Stomach (tissue), 8 donors: ENCODE measurements at regions not wholly inside any gene's neighbourhood (a gene's known extent, or its start where the extent isn't known, plus 50 kb on each side); places are given as distances from the start of the nearest gene placed in this dataset.

Experiments used
- DNase-seq, 2 donors: peaks; one replicate each; pipeline versions ENCODE4 v3.0.0 to v3.0.0-alpha.2; 2013 to 2019
- H3K27ac ChIP-seq, 5 donors: fragments of 200-600 bp in 4 of 5; sonication (generic) in 4 of 5; one replicate each; pipeline ENCODE4 v1.5.1; 2013 to 2019; ENCODE audit warnings: mild to moderate bottlenecking in 1 of 5, moderate library complexity in 1 of 5
- H3K27me3 ChIP-seq, 3 donors: fragments of 200-600 bp; sonication (generic); one replicate each; pipeline ENCODE4 v1.5.1; 2017 to 2019; ENCODE audit warnings: mixed run types in 1 of 3
- H3K36me3 ChIP-seq, 4 donors: fragments of 200-600 bp; sonication (generic); 1 replicate in 3 of 4; 2 replicates in 1 of 4; pipeline ENCODE4 v1.5.1; 2016 to 2019
- H3K4me1 ChIP-seq, 4 donors: fragments of 200-600 bp; sonication (generic); one replicate each; pipeline ENCODE4 v1.5.1; 2016 to 2019
- H3K4me3 ChIP-seq, 4 donors: fragments of 200-600 bp; sonication (generic) in 3 of 4; one replicate each; pipeline ENCODE4 v1.5.1; 2016 to 2019; ENCODE audit warnings: mild to moderate bottlenecking in 1 of 4
- H3K9me3 ChIP-seq, 4 donors: fragments of 200-600 bp; sonication (generic); one replicate each; pipeline ENCODE4 v1.5.1; 2016 to 2019
- EP300 ChIP-seq: sonication (generic); formaldehyde crosslinking; IDR thresholded peaks from one replicate; pipeline ENCODE4 v1.6.1; 2017; ENCODE audit warnings: antibody characterized with exemption
- POLR2A ChIP-seq, 4 donors: fragments of 450-650 bp; IDR thresholded peaks; one replicate each; pipeline ENCODE4 v1.6.1; 2016; ENCODE audit warnings: antibody characterized with exemption in 4 of 4, control low read depth in 2 of 4, mild to moderate bottlenecking in 1 of 4, moderate library complexity in 1 of 4
- POLR2AphosphoS5 ChIP-seq, 3 donors: sonication (generic); formaldehyde crosslinking; IDR thresholded peaks; one replicate each; pipeline ENCODE4 v1.6.1; 2016; ENCODE audit warnings: antibody characterized with exemption in 3 of 3
- WGBS, 5 donors: extraction: QIAGEN DNeasy Blood & Tissue Kit in 3 of 5; methylation state at CpG; one replicate each; pipeline versions ENCODE4 v1.1.5 to v1.1.7; 2013 to 2018; 5-methylcytosine and 5-hydroxymethylcytosine counted together
- intact Hi-C: fragments of 100-400 bp; cut with DNase I; formaldehyde crosslinking; loops from one replicate; pipeline ENCODE4 v1.15.1; 2023; ENCODE audit warnings: low total_unique reads
- TF ChIP-seq, protein P1 (sequence below), 7 experiments: fragments of 450-650 bp in 4 of 7; fragments of 200-600 bp in 3 of 7; sonication (generic) in 3 of 7; IDR thresholded peaks; one replicate each; pipeline ENCODE4 v1.5.1; 2016 to 2019; ENCODE audit warnings: antibody characterized with exemption in 7 of 7, control low read depth in 2 of 7, mild to moderate bottlenecking in 1 of 7
- donor health status: healthy with polysubstance abuse.
- donor health status: Bipolar disorder and iron deficiency.
- donor health status: healthy.

DNA sequence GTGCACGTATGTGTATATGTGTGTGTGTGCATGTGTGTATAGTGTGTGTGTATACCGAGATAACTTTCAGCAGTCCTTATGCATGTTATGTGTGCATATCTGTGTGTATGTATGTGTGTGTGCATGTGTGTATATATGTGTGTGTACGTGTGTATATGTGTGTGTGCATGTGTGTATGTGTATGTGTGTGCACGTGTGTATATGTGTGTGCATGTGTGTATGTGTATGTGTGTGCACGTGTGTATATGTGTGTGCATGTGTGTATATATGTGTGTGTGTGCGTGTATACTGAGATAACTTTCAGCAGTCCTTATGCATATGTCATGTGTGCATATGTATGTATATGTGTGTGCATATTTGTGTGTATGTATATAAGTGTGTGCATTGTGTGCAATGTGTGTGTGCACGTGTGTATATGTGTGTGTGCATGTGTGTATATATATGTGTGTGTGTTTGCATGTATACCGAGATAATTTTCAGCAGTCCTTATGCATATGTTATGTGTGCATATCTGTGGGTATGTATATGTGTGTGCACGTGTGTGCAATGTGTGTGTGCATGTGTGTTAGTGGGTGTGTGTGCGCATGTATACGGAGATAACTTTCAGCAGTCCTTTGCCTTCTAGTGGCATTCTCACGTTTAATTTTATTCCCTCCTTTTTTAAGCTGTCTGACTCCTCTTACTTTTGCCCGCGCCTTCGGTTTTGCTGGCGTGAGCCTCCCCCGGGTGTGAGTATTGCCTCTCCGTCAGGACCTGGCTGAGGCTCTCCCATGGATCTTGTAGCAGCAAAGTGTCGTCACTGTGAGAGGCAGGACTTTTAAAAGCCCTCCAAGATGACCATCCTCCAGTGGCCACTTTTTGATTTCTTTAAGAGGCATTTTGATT is 99.6 kb upstream of the SHOX start:
- no peak for DNase-seq
- Histone ChIP-seq H3K4me1 (no peaks in the 10 kb centered on the region), H3K27me3 (peaks cover 0 to 10% (median 0%) of the 10 kb centered on the region in 3 donors), H3K4me3 (no peak overlapping the region), H3K27ac (no peak overlapping the region), H3K9me3 (peaks cover 0 to 13% (median 0%) of the 10 kb centered on the region in 4 donors), H3K36me3 (no peaks in the 10 kb centered on the region)
- 59 to 65% (median 59%) methylated on average over 19 of the region's 19 CpGs for WGBS, 5 donors
- intact Hi-C loops, result no loop called here
- TF ChIP-seq POLR2A (IDR thresholded peaks at IDR 0.05), result no peak
- TF ChIP-seq, protein P1, sequence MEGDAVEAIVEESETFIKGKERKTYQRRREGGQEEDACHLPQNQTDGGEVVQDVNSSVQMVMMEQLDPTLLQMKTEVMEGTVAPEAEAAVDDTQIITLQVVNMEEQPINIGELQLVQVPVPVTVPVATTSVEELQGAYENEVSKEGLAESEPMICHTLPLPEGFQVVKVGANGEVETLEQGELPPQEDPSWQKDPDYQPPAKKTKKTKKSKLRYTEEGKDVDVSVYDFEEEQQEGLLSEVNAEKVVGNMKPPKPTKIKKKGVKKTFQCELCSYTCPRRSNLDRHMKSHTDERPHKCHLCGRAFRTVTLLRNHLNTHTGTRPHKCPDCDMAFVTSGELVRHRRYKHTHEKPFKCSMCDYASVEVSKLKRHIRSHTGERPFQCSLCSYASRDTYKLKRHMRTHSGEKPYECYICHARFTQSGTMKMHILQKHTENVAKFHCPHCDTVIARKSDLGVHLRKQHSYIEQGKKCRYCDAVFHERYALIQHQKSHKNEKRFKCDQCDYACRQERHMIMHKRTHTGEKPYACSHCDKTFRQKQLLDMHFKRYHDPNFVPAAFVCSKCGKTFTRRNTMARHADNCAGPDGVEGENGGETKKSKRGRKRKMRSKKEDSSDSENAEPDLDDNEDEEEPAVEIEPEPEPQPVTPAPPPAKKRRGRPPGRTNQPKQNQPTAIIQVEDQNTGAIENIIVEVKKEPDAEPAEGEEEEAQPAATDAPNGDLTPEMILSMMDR (IDR thresholded peaks at IDR 0.05), result no peak
- no peak for TF ChIP-seq EP300
- TF ChIP-seq POLR2AphosphoS5 (IDR thresholded peaks at IDR 0.05), result no peak

DNA sequence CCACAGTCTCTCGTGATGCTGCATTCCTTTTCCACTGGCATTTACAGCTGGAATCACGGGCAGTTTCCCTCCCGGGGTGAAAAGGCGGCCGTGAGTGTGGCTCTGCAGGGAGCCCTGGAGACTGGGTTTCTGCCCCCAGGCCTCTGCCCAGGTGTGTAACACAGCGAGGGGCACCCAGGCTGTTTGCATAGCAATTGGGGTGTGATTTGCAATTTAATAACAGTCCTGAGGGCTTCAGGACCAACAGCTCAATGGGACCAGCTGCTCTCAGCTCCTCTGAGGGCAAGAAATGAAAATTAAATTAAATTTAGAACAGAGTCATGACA is 99.0 kb upstream of the SHOX start:
- Histone ChIP-seq H3K4me3 (no peak overlapping the region), H3K27me3 (peaks cover 0 to 4% (median 0%) of the 10 kb centered on the region in 3 donors), H3K27ac (no peak overlapping the region), H3K36me3 (no peaks in the 10 kb centered on the region), H3K9me3 (peaks cover 0 to 13% (median 0%) of the 10 kb centered on the region in 4 donors), H3K4me1 (no peaks in the 10 kb centered on the region)
- no peak for DNase-seq
- intact Hi-C loops, result no loop called here
- WGBS, 5 donors, result 9 to 13% (median 11%) methylated on average over 6 of the region's 6 CpGs
- TF ChIP-seq, protein P1 (IDR thresholded peaks at IDR 0.05), result no peak
- no peak for TF ChIP-seq POLR2AphosphoS5 (IDR thresholded peaks at IDR 0.05)
- no peak for TF ChIP-seq EP300
- no peak for TF ChIP-seq POLR2A (IDR thresholded peaks at IDR 0.05)

DNA sequence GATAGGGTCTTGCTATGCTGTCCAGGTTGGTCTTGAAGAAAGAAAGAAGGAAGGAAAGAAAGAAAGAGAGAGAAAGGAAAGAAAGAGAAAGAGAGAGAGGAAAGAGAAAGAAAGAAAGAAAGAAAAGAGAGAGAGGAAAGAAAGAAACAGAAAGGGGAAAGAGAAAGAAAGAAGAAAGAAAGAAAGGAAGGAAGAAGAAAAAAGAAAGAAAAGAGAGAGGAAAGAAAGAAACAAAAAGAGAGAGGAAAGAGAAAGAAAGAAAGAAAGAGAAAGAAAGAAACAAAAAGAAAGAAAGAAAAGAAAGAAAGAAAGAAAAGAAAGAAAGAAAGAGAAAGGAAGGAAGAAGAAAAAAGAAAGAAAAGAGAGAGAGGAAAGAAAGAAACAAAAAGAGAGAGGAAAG is 95.8 kb upstream of the SHOX start:
- DNase-seq, result no peak
- H3K4me1 ChIP-seq, result no peaks in the 10 kb centered on the region
- no peak overlapping the region for H3K27ac ChIP-seq
- H3K36me3 ChIP-seq, result no peaks in the 10 kb centered on the region
- no peaks in the 10 kb centered on the region for H3K27me3 ChIP-seq
- no peak for TF ChIP-seq EP300
- TF ChIP-seq, protein P1 (IDR thresholded peaks at IDR 0.05), result no peak
- no peak for TF ChIP-seq POLR2A (IDR thresholded peaks at IDR 0.05)
- no peak for TF ChIP-seq POLR2AphosphoS5 (IDR thresholded peaks at IDR 0.05)
- no peak overlapping the region for H3K4me3 ChIP-seq
- intact Hi-C loops, result no loop called here
- peaks cover 3 to 31% (median 16%) of the 10 kb centered on the region in 4 donors for H3K9me3 ChIP-seq

DNA sequence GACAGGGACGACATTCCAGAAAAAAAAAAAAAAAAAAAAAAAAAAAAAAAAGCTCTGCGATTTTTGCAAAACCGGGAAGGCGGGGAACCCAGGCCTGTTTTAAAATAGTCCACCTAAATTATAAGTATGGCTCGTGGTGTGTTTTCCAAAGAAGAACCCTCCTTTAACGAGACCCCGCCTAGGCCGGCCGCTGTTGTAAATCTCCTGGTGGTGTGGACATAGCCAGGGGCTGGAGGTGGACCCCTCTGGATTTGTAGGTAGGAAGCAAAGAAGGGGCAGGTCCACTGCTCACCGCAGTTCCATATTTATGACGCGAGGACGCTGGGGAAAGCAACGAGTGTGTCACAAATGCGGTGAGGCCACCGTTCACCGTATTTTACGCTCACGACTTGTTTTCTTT is 94.0 kb upstream of the SHOX start:
- Histone ChIP-seq H3K27ac (no peak overlapping the region), H3K4me1 (no peaks in the 10 kb centered on the region), H3K4me3 (no peak overlapping the region), H3K9me3 (peaks cover 3 to 46% (median 17%) of the 10 kb centered on the region in 4 donors), H3K27me3 (no peaks in the 10 kb centered on the region), H3K36me3 (no peaks in the 10 kb centered on the region)
- WGBS, 5 donors, result 91 to 94% (median 92%) methylated on average over 19 of the region's 19 CpGs
- intact Hi-C loops, result no loop called here
- DNase-seq, result no peak
- TF ChIP-seq, protein P1 (IDR thresholded peaks at IDR 0.05), result no peak
- TF ChIP-seq POLR2A (IDR thresholded peaks at IDR 0.05), result no peak
